ENCODE measurements at regions not wholly inside any gene's neighbourhood (a gene's known extent, or its start where the extent isn't known, plus 50 kb on each side); places are given as distances from the start of the nearest gene placed in this dataset.

DNA sequence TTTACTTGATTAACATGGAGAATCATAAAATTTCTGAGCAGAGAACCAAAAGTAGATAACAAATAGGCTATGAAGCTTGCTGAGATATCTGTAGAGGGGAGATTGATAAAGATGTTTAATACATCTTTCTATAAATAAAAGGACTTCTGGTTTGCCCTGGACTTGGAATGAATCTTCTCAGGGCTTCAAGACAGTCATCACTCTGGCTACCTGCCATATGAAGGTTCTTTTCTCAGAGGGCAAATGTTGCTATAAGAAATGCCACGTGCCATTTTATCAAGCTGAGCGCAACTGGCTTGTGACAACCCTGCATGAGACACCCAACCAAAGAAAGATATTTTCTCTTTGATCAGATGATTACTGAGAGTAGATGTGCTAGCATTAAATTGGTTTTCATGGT, 192.5 kb downstream of the WNT5A start:
- TF ChIP-seq, protein P1, sequence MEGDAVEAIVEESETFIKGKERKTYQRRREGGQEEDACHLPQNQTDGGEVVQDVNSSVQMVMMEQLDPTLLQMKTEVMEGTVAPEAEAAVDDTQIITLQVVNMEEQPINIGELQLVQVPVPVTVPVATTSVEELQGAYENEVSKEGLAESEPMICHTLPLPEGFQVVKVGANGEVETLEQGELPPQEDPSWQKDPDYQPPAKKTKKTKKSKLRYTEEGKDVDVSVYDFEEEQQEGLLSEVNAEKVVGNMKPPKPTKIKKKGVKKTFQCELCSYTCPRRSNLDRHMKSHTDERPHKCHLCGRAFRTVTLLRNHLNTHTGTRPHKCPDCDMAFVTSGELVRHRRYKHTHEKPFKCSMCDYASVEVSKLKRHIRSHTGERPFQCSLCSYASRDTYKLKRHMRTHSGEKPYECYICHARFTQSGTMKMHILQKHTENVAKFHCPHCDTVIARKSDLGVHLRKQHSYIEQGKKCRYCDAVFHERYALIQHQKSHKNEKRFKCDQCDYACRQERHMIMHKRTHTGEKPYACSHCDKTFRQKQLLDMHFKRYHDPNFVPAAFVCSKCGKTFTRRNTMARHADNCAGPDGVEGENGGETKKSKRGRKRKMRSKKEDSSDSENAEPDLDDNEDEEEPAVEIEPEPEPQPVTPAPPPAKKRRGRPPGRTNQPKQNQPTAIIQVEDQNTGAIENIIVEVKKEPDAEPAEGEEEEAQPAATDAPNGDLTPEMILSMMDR (IDR thresholded peaks at IDR 0.05) = no peak
- Mint-ChIP-seq H3K36me3 (ENCODE audit: unreplicated experiment) (no peaks in the 10 kb centered on the region), H3K27me3 (ENCODE audit: unreplicated experiment) (no peaks in the 10 kb centered on the region), H3K4me3 (ENCODE audit: unreplicated experiment) (no peak overlapping the region), H3K9me3 (ENCODE audit: unreplicated experiment) (peaks cover 4% of the 10 kb centered on the region), H3K4me1 (ENCODE audit: unreplicated experiment) (peaks cover 8% of the 10 kb centered on the region), H3K27ac (ENCODE audit: unreplicated experiment) (no peak overlapping the region)
- DNase-seq (ENCODE audit: extremely low spot score, unreplicated experiment) = no peak

DNA sequence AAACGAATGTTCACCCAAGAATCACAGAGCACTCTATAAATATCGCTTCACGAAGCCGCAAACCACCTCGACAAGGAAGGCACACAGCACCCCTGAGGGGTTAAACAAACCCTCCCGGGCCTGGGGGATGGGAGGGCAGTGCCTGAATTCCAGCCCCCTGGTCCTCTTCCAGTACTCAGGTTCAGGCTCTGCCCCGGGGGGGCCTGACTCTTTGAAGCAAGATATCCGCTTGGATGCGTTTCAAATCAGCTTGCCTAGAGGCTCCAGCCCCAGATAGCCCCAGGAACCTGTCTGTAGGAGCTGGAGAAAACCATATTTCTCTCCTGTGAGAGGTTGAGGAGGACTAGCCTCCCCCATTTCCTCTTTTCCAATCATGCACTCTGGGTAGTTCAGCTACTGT, 194.7 kb downstream of the WNT5A start:
- Mint-ChIP-seq H3K27ac (ENCODE audit: unreplicated experiment) (no peak overlapping the region), H3K4me3 (ENCODE audit: unreplicated experiment) (no peak overlapping the region), H3K4me1 (ENCODE audit: unreplicated experiment) (peaks cover 12% of the 10 kb centered on the region), H3K27me3 (ENCODE audit: unreplicated experiment) (no peaks in the 10 kb centered on the region), H3K36me3 (ENCODE audit: unreplicated experiment) (no peaks in the 10 kb centered on the region), H3K9me3 (ENCODE audit: unreplicated experiment) (no peaks in the 10 kb centered on the region)
- TF ChIP-seq, protein P1 (IDR thresholded peaks at IDR 0.05) = no peak
- DNase-seq (ENCODE audit: extremely low spot score, unreplicated experiment) = no peak

DNA sequence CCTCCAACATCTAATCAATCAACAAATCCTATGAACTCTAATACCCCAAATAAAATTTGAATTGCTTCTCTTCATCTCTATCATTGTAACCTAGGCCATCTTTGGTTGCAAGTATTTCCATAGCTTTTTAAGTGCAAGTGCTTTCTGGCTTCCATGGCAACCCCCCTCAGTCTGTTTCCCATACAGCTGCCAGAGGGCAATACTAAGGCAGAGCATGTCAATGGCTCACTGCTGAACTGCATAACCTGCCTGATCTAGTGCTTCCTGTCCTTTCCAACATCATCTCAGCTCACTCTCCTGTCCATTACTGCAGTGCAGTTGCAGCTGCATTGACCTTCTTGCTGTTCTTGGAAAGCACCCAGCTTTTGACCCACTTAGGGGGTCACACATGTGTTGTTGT, 198.4 kb downstream of the WNT5A start:
- no peak for DNase-seq (ENCODE audit: extremely low spot score, unreplicated experiment)
- H3K9me3 Mint-ChIP-seq (ENCODE audit: unreplicated experiment) = peaks cover 4% of the 10 kb centered on the region
- H3K36me3 Mint-ChIP-seq (ENCODE audit: unreplicated experiment) = no peaks in the 10 kb centered on the region
- no peak overlapping the region for H3K4me3 Mint-ChIP-seq (ENCODE audit: unreplicated experiment)
- peaks cover 7% of the 10 kb centered on the region for H3K4me1 Mint-ChIP-seq (ENCODE audit: unreplicated experiment)
- no peaks in the 10 kb centered on the region for H3K27me3 Mint-ChIP-seq (ENCODE audit: unreplicated experiment)
- TF ChIP-seq, protein P1 (IDR thresholded peaks at IDR 0.05) = no peak
- H3K27ac Mint-ChIP-seq (ENCODE audit: unreplicated experiment) = no peak overlapping the region

DNA sequence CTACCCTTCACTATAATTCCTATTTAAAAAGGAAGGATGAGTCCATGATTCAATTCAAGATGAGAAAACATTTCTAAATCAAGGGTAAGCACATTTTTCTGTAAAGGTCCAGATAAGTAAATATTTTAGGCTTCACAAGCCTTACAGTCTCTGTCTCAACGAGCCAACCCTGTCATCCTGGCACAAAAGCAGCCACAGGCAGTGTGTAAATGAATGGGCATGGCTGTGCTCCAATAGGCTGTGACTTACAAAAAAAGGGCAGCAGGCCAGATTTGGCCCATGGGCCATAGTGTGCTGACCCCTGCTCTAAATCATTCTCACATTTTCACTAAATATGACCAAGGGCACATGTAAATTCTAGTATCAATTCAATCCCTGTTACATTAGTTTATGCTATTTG, 200.4 kb downstream of the WNT5A start:
- no peaks in the 10 kb centered on the region for H3K36me3 Mint-ChIP-seq (ENCODE audit: unreplicated experiment)
- no peak overlapping the region for H3K4me3 Mint-ChIP-seq (ENCODE audit: unreplicated experiment)
- no peak for DNase-seq (ENCODE audit: extremely low spot score, unreplicated experiment)
- peaks cover 4% of the 10 kb centered on the region for H3K4me1 Mint-ChIP-seq (ENCODE audit: unreplicated experiment)
- H3K27ac Mint-ChIP-seq (ENCODE audit: unreplicated experiment) = no peak overlapping the region
- no peaks in the 10 kb centered on the region for H3K27me3 Mint-ChIP-seq (ENCODE audit: unreplicated experiment)
- TF ChIP-seq, protein P1 (IDR thresholded peaks at IDR 0.05) = no peak
- peaks cover 4% of the 10 kb centered on the region for H3K9me3 Mint-ChIP-seq (ENCODE audit: unreplicated experiment)

DNA sequence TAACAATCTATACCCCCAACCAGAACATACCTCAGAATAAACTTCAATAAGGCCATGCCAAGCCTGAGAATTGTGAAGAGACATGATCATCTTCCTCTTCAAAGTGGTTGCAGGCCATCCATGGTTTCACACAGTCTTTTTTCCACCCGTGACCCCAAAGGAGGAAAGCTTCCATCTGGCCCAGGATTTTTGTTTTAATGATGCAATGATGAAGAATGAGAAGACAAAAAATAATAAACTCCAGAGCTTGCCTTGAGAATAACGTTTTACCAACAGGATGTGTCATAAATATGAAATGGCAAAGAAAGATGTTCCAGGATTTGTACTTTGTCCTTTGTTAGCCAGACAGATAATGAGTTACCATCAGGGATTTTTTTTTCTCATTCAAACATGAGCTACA, 201.9 kb downstream of the WNT5A start:
- Mint-ChIP-seq H3K4me3 (ENCODE audit: unreplicated experiment) (no peak overlapping the region), H3K27me3 (ENCODE audit: unreplicated experiment) (no peaks in the 10 kb centered on the region), H3K9me3 (ENCODE audit: unreplicated experiment) (peaks cover 13% of the 10 kb centered on the region), H3K4me1 (ENCODE audit: unreplicated experiment) (peaks cover 4% of the 10 kb centered on the region), H3K27ac (ENCODE audit: unreplicated experiment) (no peak overlapping the region), H3K36me3 (ENCODE audit: unreplicated experiment) (no peaks in the 10 kb centered on the region)
- no peak for DNase-seq (ENCODE audit: extremely low spot score, unreplicated experiment)
- TF ChIP-seq, protein P1 (IDR thresholded peaks at IDR 0.05) = no peak

Data from osteocyte (in vitro differentiated cells).